ENCODE measurements at regions not wholly inside any gene's neighbourhood (a gene's known extent, or its start where the extent isn't known, plus 50 kb on each side); places are given as distances from the start of the nearest gene placed in this dataset.

DNA sequence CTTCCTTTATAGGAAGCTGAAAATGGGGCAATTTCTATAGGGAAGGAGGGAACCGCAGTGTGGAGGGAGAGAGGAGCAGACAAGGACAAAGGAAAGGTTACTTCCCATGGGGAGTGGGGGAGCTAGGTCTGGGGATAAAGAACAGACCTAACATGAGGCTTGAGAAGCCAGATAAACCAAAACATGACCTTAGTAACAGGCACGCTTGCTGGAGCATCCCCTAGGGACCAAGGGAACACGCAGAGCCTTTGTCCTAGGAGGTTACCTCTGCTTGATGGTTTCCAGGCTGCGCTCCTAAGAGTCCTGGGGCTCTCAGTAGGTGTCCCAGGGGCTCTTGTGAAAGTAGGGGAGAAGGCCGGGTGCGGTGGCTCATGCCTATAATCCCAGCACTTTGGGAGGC is 271.4 kb upstream of the NCAM1 start:
- no peak overlapping the region for H3K4me3 ChIP-seq (ENCODE audit: extremely low read depth in 1 of 4, insufficient read depth in 2 of 4, low read depth in 3 of 4, low read length in 4 of 4)
- DNase-seq (ENCODE audit: low read depth in 1 of 2, low spot score in 2 of 2) (no peak), FAIRE-seq (no peak)
- ChIA-PET POLR2A (ENCODE audit: partially characterized antibody) (no interaction called here), CTCF (ENCODE audit: partially characterized antibody) (interaction anchor here (1.0 to 1.5 kb wide), 3 partner anchors 19 to 109 kb away, joined by 3 to 4 read pairs (median 3); no protein-coding TSS in a partner anchor)
- no peak overlapping the region for H3K27ac ChIP-seq (ENCODE audit: low read depth, low read length)
- H3K4ac ChIP-seq (replicated peaks; ENCODE audit: insufficient read length, low read depth, low read length) = no peak overlapping the region
- H2BK5ac ChIP-seq (ENCODE audit: low read depth, low read length) = no peak overlapping the region
- no peak overlapping the region for H3K18ac ChIP-seq (ENCODE audit: extremely low read depth, low read length)
- no peak overlapping the region for H3K56ac ChIP-seq (replicated peaks; ENCODE audit: insufficient read length, low read depth, low read length)
- no peak overlapping the region for H2AK5ac ChIP-seq (ENCODE audit: low read depth, low read length)
- no peak overlapping the region for H3K9ac ChIP-seq (replicated peaks in 1 of 4; ENCODE audit: extremely low read depth in 1 of 4, low read depth in 3 of 4, low read length in 3 of 4)
- no peak overlapping the region for H2AFZ ChIP-seq (ENCODE audit: low read length)
- no peak overlapping the region for H4K8ac ChIP-seq (ENCODE audit: extremely low read depth, insufficient read depth, low read length)
- no peaks in the 10 kb centered on the region for H3K79me2 ChIP-seq (ENCODE audit: control insufficient read depth in 1 of 2, insufficient read depth in 2 of 2, low read length in 2 of 2)
- no peaks in the 10 kb centered on the region for H3K23me2 ChIP-seq (ENCODE audit: low read depth, low read length)
- H2BK120ac ChIP-seq (replicated peaks; ENCODE audit: low read depth, low read length) = no peak overlapping the region
- H2BK12ac ChIP-seq (ENCODE audit: low read depth, low read length) = no peak overlapping the region
- peak overlapping the region; percentile 19; the same call in 1 of the 2 replicates for H2BK15ac ChIP-seq (ENCODE audit: low read length)
- H4K5ac ChIP-seq (ENCODE audit: insufficient read length, low read depth, low read length) = no peak overlapping the region
- TF ChIP-seq, protein P1, sequence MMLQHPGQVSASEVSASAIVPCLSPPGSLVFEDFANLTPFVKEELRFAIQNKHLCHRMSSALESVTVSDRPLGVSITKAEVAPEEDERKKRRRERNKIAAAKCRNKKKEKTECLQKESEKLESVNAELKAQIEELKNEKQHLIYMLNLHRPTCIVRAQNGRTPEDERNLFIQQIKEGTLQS (IDR thresholded peaks at IDR 0.05; ENCODE audit: insufficient read depth, low read depth, low read length) = no peak
- TF ChIP-seq TAF7 (optimal IDR thresholded peaks at IDR 0.05; ENCODE audit: borderline replicate concordance, low read depth, low read length) = no peak
- TF ChIP-seq, protein P2, sequence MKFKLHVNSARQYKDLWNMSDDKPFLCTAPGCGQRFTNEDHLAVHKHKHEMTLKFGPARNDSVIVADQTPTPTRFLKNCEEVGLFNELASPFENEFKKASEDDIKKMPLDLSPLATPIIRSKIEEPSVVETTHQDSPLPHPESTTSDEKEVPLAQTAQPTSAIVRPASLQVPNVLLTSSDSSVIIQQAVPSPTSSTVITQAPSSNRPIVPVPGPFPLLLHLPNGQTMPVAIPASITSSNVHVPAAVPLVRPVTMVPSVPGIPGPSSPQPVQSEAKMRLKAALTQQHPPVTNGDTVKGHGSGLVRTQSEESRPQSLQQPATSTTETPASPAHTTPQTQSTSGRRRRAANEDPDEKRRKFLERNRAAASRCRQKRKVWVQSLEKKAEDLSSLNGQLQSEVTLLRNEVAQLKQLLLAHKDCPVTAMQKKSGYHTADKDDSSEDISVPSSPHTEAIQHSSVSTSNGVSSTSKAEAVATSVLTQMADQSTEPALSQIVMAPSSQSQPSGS (IDR thresholded peaks at IDR 0.05; ENCODE audit: low read length) = no peak
- no peak for TF ChIP-seq SUZ12 (IDR thresholded peaks at IDR 0.05; ENCODE audit: low read length)
- TF ChIP-seq RAD21 (IDR thresholded peaks at IDR 0.05 in 1 of 2, conservative IDR thresholded peaks at IDR 0.05 in 1 of 2; ENCODE audit: low read depth in 2 of 2, low read length in 2 of 2) = no peak
- no peak for TF ChIP-seq RNF2 (IDR thresholded peaks at IDR 0.05; ENCODE audit: borderline replicate concordance, low read depth, low read length, missing control alignments, poor library complexity, severe bottlenecking)
- TF ChIP-seq, protein P3, sequence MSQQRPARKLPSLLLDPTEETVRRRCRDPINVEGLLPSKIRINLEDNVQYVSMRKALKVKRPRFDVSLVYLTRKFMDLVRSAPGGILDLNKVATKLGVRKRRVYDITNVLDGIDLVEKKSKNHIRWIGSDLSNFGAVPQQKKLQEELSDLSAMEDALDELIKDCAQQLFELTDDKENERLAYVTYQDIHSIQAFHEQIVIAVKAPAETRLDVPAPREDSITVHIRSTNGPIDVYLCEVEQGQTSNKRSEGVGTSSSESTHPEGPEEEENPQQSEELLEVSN (IDR thresholded peaks at IDR 0.05) = no peak
- no peaks in the 10 kb centered on the region for H3K79me1 ChIP-seq (ENCODE audit: low read depth, low read length)
- H3K23ac ChIP-seq (ENCODE audit: insufficient read length) = no peak overlapping the region
- no peak overlapping the region for H4K91ac ChIP-seq (replicated peaks; ENCODE audit: insufficient read length, low read length)
- no peak overlapping the region for H3K14ac ChIP-seq (ENCODE audit: insufficient read length)
- peaks cover 4% of the 10 kb centered on the region in 2 experiments; a peak in 2 of 4 replicates for H3K9me3 ChIP-seq (ENCODE audit: insufficient read depth in 2 of 2, low read depth in 1 of 2, low read length in 1 of 2)
- 94% methylated on average over 5 of the region's 6 CpGs; no CpG with 5 or more reads in 1 of the 2 experiments for WGBS, 2 experiments (ENCODE audit: extremely low coverage in 1 of 2, insufficient coverage in 1 of 2, insufficient read length in 1 of 2, insufficient replicate concordance in 2 of 2, low coverage in 1 of 2, low lambda C conversion rate in 2 of 2, missing lambda C conversion rate in 1 of 2)
- no peaks in the 10 kb centered on the region for H4K20me1 ChIP-seq (replicated peaks in 1 of 2; ENCODE audit: control insufficient read depth in 1 of 2, insufficient read depth in 2 of 2, low read length in 2 of 2)
- H3K27me3 ChIP-seq (replicated peaks in 1 of 4; ENCODE audit: control insufficient read depth in 3 of 4, extremely low read depth in 1 of 4, insufficient read depth in 3 of 4, low read length in 3 of 4) = no peaks in the 10 kb centered on the region
- no peak overlapping the region for H3K4me2 ChIP-seq (ENCODE audit: insufficient read depth in 1 of 2, low read depth in 2 of 2, low read length in 2 of 2)
- no peaks in the 10 kb centered on the region for H3K36me3 ChIP-seq (ENCODE audit: control insufficient read depth in 2 of 4, insufficient read depth in 4 of 4, low read length in 3 of 4)
- H3K4me1 ChIP-seq (replicated peaks in 1 of 4; ENCODE audit: control insufficient read depth in 3 of 4, insufficient read depth in 4 of 4, low read length in 3 of 4) = no peaks in the 10 kb centered on the region
- H2BK20ac ChIP-seq (ENCODE audit: low read length) = no peak overlapping the region

Measured in H1 (cell line).